Stimulated activated CD8-positive, alpha-beta memory T cell treated with anti-CD3 and anti-CD28 coated beads, Interleukin-12 subunit alpha, Interleukin-12 subunit beta, amount 100 ng/mL, for 4 hours (primary cell): ENCODE measurements at regions not wholly inside any gene's neighbourhood (a gene's known extent, or its start where the extent isn't known, plus 50 kb on each side); places are given as distances from the start of the nearest gene placed in this dataset.
"Not testable (repeated sequence)": the region's sequence is repeated elsewhere in the genome, so short reads cannot be mapped to it uniquely, and the experiment has no call there.

Experiments
- DNase-seq: peaks from one replicate; pipeline ENCODE4 v3.0.0-alpha.2; 2020; ENCODE audit warnings: low read depth

DNA sequence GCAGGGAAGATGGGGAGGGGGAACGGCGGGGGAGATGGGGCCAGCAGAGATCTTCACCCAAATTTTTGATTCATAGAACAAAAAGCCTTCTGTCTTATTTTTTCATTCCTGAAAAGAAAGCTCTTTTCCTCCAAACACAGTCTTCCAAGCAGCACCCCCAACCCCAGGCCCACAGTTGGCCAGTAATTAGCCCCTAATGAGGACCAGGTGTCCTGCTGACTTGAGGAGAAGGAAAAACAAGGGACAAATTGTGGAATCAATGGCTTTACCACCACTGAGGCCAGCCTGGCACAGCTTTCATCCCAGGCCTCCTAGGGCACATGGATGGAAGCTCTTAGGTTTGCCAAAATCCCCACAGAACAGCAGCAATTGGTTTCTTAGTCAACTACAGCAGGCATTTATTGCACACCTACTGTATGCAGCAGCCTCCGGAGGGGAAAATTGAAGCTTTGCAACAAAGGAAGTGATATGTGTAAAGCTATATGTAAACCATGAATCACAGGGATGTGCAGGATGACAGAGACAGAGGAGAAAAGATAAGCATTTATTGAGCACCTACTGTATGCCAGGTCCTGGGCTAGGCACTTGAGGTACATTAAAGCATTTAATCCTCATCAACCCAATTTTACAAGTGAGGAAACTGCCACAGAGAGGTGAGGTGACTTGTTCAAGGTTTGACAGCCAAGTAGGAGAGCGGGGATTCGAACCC is 199.5 kb downstream of the TBC1D2B start:
- DNase-seq: no peak

DNA sequence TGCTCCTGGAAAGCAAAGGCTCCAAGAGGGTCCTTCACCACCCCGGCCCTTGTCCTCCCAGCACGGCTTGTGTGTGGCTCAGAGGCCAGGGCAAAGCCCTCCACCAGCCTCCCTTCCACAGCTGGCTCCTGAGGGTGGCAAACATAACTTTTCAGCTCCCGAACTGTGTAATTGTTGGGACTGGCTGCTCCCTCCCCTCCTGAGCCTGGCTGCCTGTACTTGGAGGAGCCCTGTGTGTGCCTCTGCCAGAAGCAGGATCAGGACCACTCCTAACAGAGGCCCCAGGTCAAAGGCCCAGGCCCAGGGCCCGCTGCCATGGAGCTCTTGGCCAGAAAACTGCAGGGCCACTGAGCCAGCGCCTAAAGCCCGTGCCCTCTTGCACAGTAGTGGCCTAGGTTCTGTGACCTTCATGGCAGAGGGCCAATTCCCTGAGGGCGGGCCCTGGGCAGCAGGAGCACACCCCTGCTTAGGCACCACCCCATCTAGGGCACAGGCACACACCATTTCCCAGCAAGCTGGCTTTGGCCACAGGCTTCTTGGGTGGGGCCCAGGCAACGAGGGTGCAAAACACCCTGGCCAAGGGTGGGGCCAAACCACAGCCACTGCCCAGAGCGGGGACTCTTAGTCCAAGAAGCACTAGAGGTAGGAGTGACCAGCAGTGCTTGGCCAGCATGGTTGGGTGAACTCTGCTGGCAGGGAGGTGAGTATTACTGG is 201.2 kb downstream of the TBC1D2B start:
- not testable (repeated sequence) for DNase-seq

DNA sequence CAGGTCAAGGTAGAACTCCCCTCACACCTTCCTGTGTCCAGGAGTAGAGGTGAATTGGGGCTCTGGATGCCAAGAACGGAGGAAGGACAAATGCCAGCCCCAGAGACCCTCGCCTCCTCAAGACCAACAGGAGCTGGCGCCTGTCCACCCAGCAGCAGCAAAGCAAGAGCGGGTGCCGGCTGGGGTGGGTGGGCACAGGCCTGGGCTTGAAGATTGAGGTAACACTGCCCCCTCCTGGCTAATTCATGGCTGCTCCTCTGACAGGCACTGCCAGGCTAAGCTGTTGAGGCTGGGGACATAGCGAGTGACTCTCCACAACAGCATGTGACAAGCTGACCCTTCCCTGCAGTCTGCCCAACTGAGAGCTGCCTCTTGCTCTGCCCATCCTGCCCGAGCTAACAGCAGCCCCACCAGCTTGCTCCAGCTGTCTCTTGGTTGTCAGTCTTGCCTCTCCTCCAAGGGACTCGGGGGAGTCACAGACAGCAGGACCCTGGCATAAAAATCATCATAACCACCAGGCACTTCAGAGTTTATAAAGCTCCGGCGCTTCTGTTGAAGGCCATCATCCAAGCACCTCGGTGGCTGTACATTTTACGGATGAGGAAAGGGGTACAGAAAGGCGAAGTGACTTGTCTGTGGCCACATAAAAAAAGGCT is 202.3 kb downstream of the TBC1D2B start:
- not testable (repeated sequence) for DNase-seq

- DNase-seq: no peak
Observed at GRCh38 chr15:77874063-77874462, 203.4 kb downstream of the TBC1D2B start.

- not testable (repeated sequence) for DNase-seq
Observed at GRCh38 chr15:77872521-77873425, 204.7 kb downstream of the TBC1D2B start.

- DNase-seq: no peak
Observed at GRCh38 chr15:77871852-77872371, 205.6 kb downstream of the TBC1D2B start.

DNA sequence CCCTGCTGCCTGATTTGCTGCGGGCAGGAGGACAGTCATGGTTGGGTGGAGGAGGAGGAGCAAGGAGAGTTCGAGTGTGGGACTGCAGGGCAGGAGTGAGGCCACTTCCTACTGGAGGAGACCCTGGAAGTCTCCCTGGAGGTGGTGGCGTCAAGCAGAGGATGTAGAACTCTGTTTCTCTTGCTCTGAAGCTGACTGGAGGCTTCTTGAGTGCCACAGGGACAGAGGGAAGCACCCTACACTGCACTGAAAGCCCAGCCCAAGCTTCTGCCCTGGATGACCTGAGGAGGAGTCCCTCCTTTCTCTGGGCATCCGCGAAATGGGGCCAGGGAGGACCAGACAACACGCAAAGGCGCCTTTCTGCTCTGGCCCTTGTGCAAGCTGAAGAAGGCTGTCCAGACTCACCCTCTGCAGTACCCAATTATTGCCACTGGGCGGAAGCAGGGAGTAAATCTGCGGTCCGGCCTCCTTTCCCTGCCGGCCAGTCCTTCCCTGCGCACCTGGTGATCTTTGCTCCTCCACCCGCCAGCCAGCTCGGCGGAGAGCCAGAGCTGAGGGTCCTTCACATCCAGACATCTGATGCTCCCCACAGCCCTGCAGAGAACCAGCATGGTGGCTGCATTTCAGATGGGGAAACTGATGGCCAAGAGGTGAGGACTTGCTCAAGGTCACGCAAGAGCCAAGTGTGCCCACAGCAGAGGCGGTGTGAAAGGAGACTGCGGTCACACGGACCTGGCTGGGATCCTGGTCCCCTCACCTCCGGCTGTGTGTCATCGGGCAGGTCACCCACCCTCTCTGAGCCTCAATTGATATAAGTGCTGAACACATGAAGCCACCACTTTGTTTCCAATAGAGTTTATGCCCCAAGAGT is 207.1 kb downstream of the TBC1D2B start:
- no peak for DNase-seq

- no peak for DNase-seq
Observed at GRCh38 chr15:77869021-77869895, 208.3 kb downstream of the TBC1D2B start.

GRCh38 chr15:77868048-77868629 is 209.4 kb downstream of the TBC1D2B start:
- not testable (repeated sequence) for DNase-seq

- DNase-seq: no peak
Observed at GRCh38 chr15:77867266-77868047, 210.1 kb downstream of the TBC1D2B start.

DNA sequence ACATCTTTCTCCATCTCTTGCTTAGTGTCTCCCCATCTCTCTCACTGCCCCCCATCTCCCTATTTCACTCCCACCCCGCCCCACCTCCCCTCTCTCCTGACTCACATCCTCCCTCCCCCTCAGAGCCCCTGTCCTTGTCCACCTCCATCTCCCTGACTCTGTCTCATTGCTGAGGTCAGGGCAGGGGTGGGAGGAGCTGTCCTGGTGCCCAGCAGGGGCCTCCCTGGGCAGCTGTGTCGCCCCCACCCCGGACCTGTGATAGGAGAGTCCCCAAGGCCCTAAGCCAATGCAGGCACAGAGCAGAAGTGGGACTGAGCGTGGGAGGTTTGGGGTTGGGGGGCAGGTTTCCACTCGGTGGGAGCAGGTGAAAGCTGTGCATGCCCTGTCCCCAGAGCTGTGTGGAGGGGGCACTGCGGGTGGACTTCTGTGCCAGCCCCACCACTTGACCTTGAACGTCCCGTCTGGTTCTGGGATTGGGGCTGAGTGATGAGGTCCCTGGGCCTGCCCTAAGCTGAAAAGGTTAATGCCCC is 210.8 kb downstream of the TBC1D2B start:
- no peak for DNase-seq

DNA sequence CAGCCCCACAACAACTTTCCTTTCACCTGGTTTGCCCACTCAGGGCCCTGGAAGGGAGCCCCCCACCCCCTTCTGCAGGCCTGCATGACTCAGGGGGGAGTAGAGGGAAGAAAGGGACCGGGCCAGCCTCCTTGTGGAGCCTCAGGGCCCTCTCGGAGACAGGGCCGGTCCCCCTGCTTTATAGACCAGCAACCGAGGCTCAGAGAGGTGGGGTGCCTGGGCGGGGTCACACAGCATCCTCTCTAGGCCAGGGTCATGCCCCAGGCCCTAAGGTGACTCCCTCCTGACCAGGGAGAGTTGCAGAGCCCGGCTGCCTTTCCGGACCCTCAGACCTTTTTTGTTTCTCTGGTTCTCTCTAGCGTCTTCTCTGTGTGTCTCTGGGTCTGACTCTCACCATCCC is 211.3 kb downstream of the TBC1D2B start:
- DNase-seq: no peak

GRCh38 chr15:77865701-77866100 is 211.8 kb downstream of the TBC1D2B start:
- DNase-seq: no peak

DNA sequence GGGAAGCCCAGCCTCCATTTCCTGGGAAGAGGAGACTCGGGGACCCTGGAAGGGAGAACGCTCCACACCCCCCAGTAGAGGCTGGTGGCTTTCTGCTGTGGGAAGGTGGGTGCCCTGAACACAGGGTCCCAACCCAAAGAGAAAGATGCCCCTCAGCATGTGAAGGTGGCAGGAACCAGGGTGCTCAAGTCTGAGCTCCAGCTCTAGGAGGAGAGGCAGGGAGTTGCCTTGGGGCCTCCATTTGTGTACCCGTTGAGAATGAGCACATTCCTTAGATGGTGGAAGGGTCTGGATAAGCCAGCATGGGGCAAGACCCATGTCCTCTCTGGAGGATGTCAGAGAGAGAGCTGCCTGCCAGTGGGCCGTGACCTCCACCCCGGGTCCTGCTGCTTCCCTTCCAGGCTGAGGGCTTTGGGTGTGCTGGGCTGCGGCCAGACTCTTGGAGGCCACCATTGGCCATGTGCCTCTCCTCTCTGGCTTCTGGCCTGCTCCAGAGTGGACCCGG is 212.4 kb downstream of the TBC1D2B start:
- no peak for DNase-seq

DNA sequence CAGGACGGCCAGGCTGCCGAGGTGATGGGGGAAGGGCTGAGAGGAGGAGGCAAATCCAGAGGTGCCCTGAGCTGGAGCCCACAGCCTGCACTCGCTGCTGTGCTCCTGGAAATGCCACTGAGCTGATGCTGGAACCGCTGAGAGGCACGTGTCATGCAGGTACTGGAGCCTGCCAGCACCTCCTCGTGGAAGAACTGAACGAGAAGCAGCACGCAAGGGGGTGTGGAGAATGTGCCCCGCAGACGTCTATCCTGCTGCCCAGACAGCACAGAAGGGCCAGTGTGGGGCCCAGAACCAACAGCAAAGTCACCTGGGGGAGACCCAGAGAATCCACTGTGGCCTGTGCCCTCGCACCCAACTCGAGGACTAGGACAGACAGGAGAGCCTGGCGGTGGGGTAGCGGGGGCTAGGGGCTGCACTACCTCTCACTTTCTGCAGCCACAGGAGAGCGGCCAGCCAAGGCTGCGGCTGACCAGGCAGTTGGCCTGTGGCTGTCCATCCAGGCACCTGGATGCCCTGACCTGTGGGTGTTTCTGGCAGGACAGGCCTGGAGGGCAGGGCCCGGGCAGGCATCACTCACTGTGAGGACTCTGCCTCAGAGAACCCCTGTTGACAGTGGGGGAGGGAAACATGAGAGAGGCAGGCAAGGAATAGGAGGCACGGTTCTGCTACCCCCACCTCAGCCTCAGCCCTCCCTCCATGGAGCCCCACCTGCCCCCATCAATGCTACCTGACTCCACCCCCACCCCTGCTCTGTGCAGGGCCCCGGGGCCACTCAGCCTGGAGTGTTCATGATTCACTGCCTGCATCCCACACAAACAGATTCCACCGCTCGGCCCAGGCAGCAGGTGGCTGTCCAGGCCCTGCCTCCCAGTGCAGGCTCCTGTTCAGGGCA is 213.1 kb downstream of the TBC1D2B start:
- DNase-seq: no peak

DNA sequence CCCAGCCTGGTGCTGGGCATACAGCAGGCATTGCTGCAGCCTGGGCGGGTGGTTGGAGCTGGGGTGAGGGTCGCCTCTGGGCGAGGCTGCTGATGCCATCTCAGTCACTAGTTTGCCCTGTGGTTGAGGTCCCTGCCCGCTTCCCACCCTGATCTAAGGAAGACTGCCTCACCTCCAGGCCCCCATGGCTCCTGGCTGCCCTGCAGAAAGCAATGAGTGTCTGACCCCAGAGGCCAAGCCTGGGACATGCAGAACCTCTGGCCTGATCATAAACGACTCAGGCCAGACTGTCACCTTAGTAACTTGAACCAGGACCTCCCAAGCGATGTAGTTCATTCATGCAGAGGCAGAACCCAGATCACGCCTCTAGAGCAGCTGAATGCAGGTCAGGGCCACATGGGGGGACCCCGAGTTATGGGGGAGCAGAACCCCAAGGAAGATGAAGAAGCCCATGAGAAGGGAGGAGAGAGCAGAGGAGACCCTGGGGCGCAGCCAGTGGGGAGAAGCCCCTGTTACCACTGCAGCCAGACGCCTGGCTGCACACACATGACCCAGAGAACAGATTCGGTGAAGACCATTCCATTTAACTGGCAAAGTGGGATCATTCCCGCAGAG is 213.9 kb downstream of the TBC1D2B start:
- DNase-seq: no peak

- no peak for DNase-seq
Observed at GRCh38 chr15:77862651-77863104, 214.8 kb downstream of the TBC1D2B start.
